Hepatocyte (in vitro differentiated cells): ENCODE measurements at regions not wholly inside any gene's neighbourhood (a gene's known extent, or its start where the extent isn't known, plus 50 kb on each side); places are given as distances from the start of the nearest gene placed in this dataset.

Source experiments
- DNase-seq: peaks from one replicate; pipeline ENCODE4 v3.0.0-alpha.2; 2016; ENCODE audit warnings: low spot score
- H2AFZ ChIP-seq: fragments of 200-600 bp; sonication (generic); 2 replicates; pipeline ENCODE4 v1.6.0; 2016; ENCODE audit warnings: antibody characterized with exemption, mild to moderate bottlenecking
- H3K27ac ChIP-seq: fragments of 200-600 bp; sonication (generic); 2 replicates; pipeline ENCODE4 v1.5.1; 2016; ENCODE audit warnings: mild to moderate bottlenecking
- H3K27me3 ChIP-seq: fragments of 200-600 bp; sonication (generic); 2 replicates; pipeline ENCODE4 v1.6.1; 2016
- H3K36me3 ChIP-seq: fragments of 200-600 bp; sonication (generic); replicated peaks from 2 replicates; pipeline ENCODE4 v1.5.1; 2016; ENCODE audit warnings: low read depth; ENCODE audit not compliant: insufficient read depth
- H3K4me1 ChIP-seq: fragments of 200-600 bp; sonication (generic); 2 replicates; pipeline ENCODE4 v1.5.1; 2016; ENCODE audit warnings: mild to moderate bottlenecking, moderate library complexity; ENCODE audit not compliant: insufficient read depth
- H3K4me2 ChIP-seq: fragments of 200-600 bp; sonication (generic); 2 replicates; pipeline ENCODE4 v1.6.0; 2016
- H3K4me3 ChIP-seq: fragments of 200-600 bp; sonication (generic); 2 replicates; pipeline ENCODE4 v1.5.1; 2016; ENCODE audit warnings: mild to moderate bottlenecking
- H3K79me2 ChIP-seq: fragments of 200-600 bp; sonication (generic); 2 replicates; pipeline ENCODE4 v1.6.0; 2017; ENCODE audit warnings: mild to moderate bottlenecking
- H3K9me2 ChIP-seq: fragments of 200-600 bp; sonication (generic); replicated peaks from 2 replicates; pipeline ENCODE4 v1.6.0; 2017; ENCODE audit warnings: mild to moderate bottlenecking; ENCODE audit not compliant: insufficient read depth
- H3K9me3 ChIP-seq: fragments of 200-600 bp; sonication (generic); 2 replicates; pipeline ENCODE4 v1.5.1; 2016; ENCODE audit warnings: low read depth, mild to moderate bottlenecking
- H4K20me1 ChIP-seq: fragments of 200-600 bp; sonication (generic); 2 replicates; pipeline ENCODE4 v1.6.0; 2016; ENCODE audit warnings: mild to moderate bottlenecking; ENCODE audit not compliant: insufficient read depth, poor library complexity, severe bottlenecking
- CTCF ChIP-seq: fragments of 200-600 bp; sonication (generic); IDR thresholded peaks from 2 replicates; pipeline ENCODE4 v1.5.1; 2016; ENCODE audit warnings: antibody characterized with exemption, mild to moderate bottlenecking; ENCODE audit not compliant: poor library complexity
- EZH2 ChIP-seq: fragments of 200-600 bp; sonication (generic); IDR thresholded peaks from 2 replicates; pipeline ENCODE4 v1.6.1; 2016; ENCODE audit warnings: antibody characterized with exemption, mild to moderate bottlenecking, borderline replicate concordance
- EZH2phosphoT487 ChIP-seq: fragments of 200-600 bp; sonication (generic); IDR thresholded peaks from one replicate; pipeline ENCODE4 v1.6.1; 2018; ENCODE audit warnings: antibody characterized with exemption, mild to moderate bottlenecking, low read depth, moderate library complexity; ENCODE audit not compliant: unreplicated experiment, severe bottlenecking
- WGBS: methylation state at CpG from one replicate; pipeline ENCODE4 v1.1.6; 2016; ENCODE audit warnings: low lambda C conversion rate; ENCODE audit errors: missing lambda C conversion rate; 5-methylcytosine and 5-hydroxymethylcytosine counted together

GRCh38 chr6:95448208-95448607 is 129.1 kb upstream of the MANEA start:
- DNase-seq = no peak
- H2AFZ ChIP-seq = no peak overlapping the region
- H4K20me1 ChIP-seq = no peaks in the 10 kb centered on the region
- H3K27ac ChIP-seq = no peak overlapping the region
- H3K36me3 ChIP-seq = no peaks in the 10 kb centered on the region
- H3K4me1 ChIP-seq = no peaks in the 10 kb centered on the region
- H3K27me3 ChIP-seq = no peaks in the 10 kb centered on the region
- WGBS = 89% methylated on average over 4 of the region's 4 CpGs
- H3K9me2 ChIP-seq = no peaks in the 10 kb centered on the region
- no peaks in the 10 kb centered on the region for H3K79me2 ChIP-seq
- no peak overlapping the region for H3K4me2 ChIP-seq
- TF ChIP-seq CTCF (no peak), EZH2phosphoT487 (no peak), EZH2 (no peak)
- no peaks in the 10 kb centered on the region for H3K9me3 ChIP-seq
- H3K4me3 ChIP-seq = no peak overlapping the region

- 84% methylated on average over 2 of the region's 2 CpGs for WGBS
- Histone ChIP-seq H3K4me2 (no peak overlapping the region), H3K9me2 (no peaks in the 10 kb centered on the region), H3K36me3 (no peaks in the 10 kb centered on the region), H4K20me1 (no peaks in the 10 kb centered on the region), H3K27ac (no peak overlapping the region), H3K79me2 (no peaks in the 10 kb centered on the region), H3K27me3 (no peaks in the 10 kb centered on the region), H3K4me1 (no peaks in the 10 kb centered on the region), H2AFZ (no peak overlapping the region), H3K4me3 (no peak overlapping the region), H3K9me3 (no peaks in the 10 kb centered on the region)
- TF ChIP-seq EZH2 (no peak), CTCF (no peak), EZH2phosphoT487 (no peak)
- no peak for DNase-seq
Observed at GRCh38 chr6:95469511-95469910, 107.8 kb upstream of the MANEA start.

GRCh38 chr6:95478941-95479340 is 98.4 kb upstream of the MANEA start:
- no peak for TF ChIP-seq EZH2phosphoT487
- Histone ChIP-seq H3K27ac (no peak overlapping the region), H3K79me2 (no peaks in the 10 kb centered on the region), H2AFZ (no peak overlapping the region), H3K4me3 (no peak overlapping the region), H4K20me1 (no peaks in the 10 kb centered on the region), H3K4me2 (no peak overlapping the region), H3K36me3 (no peaks in the 10 kb centered on the region), H3K27me3 (no peaks in the 10 kb centered on the region), H3K9me2 (no peaks in the 10 kb centered on the region), H3K9me3 (no peaks in the 10 kb centered on the region), H3K4me1 (no peaks in the 10 kb centered on the region)
- no peak for DNase-seq

GRCh38 chr6:95487817-95488216 is 89.5 kb upstream of the MANEA start:
- H2AFZ ChIP-seq = no peak overlapping the region
- H3K4me2 ChIP-seq = no peak overlapping the region
- H3K36me3 ChIP-seq = no peaks in the 10 kb centered on the region
- no peaks in the 10 kb centered on the region for H3K79me2 ChIP-seq
- H3K4me1 ChIP-seq = no peaks in the 10 kb centered on the region
- H3K27me3 ChIP-seq = no peaks in the 10 kb centered on the region
- TF ChIP-seq CTCF = no peak
- TF ChIP-seq EZH2 = no peak
- TF ChIP-seq EZH2phosphoT487 = no peak
- H3K9me3 ChIP-seq = no peaks in the 10 kb centered on the region
- H3K4me3 ChIP-seq = no peak overlapping the region
- no peaks in the 10 kb centered on the region for H4K20me1 ChIP-seq
- DNase-seq = no peak
- H3K27ac ChIP-seq = no peak overlapping the region
- no peaks in the 10 kb centered on the region for H3K9me2 ChIP-seq
